ENCODE measurements at regions not wholly inside any gene's neighbourhood (a gene's known extent, or its start where the extent isn't known, plus 50 kb on each side); places are given as distances from the start of the nearest gene placed in this dataset.
"Not testable (repeated sequence)": the region's sequence is repeated elsewhere in the genome, so short reads cannot be mapped to it uniquely, and the experiment has no call there.

GRCh38 chr2:128514555-128514955 is 195.9 kb upstream of the HS6ST1 start:
- no peak overlapping the region for H3K4me3 ChIP-seq (ENCODE audit: low read length)
- TF ChIP-seq, protein P1, sequence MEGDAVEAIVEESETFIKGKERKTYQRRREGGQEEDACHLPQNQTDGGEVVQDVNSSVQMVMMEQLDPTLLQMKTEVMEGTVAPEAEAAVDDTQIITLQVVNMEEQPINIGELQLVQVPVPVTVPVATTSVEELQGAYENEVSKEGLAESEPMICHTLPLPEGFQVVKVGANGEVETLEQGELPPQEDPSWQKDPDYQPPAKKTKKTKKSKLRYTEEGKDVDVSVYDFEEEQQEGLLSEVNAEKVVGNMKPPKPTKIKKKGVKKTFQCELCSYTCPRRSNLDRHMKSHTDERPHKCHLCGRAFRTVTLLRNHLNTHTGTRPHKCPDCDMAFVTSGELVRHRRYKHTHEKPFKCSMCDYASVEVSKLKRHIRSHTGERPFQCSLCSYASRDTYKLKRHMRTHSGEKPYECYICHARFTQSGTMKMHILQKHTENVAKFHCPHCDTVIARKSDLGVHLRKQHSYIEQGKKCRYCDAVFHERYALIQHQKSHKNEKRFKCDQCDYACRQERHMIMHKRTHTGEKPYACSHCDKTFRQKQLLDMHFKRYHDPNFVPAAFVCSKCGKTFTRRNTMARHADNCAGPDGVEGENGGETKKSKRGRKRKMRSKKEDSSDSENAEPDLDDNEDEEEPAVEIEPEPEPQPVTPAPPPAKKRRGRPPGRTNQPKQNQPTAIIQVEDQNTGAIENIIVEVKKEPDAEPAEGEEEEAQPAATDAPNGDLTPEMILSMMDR (conservative IDR thresholded peaks at IDR 0.05; ENCODE audit: low read length) = no peak
- DNase-seq (ENCODE audit: low read depth) = no peak

DNA sequence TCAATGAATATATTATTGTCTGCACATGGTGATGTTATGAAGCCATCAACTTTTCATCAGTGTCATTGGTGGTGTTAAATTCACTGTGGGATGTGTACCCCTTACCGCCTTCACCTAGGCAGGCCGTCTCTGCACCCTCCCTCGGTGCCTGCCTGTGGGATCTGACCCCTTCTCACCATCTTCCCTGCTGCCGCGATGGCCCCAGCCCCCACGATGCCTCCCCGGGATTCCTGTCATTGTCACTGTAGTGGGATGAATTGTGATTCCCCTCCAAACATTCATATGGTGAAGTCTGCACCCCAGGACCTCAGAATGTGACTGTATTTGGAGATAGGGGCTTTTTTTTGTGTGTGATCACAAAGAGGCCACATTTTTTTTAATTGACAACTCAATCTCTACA is 198.3 kb upstream of the HS6ST1 start:
- no peak for DNase-seq (ENCODE audit: low read depth)
- TF ChIP-seq, protein P1 (conservative IDR thresholded peaks at IDR 0.05; ENCODE audit: low read length) = no peak
- no peak overlapping the region for H3K4me3 ChIP-seq (ENCODE audit: low read length)

DNA sequence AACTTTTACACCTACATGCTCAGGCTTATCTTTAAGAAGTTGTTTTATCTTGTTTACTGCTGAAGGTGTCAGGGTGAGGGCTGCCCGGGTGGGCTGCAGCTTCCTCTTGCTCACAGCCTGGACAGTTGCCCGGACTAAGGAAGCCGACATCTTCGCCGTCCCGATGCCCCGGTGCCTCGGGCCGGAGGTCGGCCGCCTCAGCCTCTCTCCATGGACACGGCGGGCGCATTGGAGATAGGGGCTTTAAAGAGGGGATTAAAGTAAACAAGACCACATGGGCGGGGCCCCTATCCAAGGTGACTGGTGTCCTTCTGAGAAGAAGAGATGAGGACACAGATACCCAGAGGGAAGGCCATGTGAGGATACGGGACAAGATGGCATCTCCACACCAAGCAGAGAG is 200.4 kb upstream of the HS6ST1 start:
- H3K4me3 ChIP-seq (ENCODE audit: low read length); DNase-seq (ENCODE audit: low read depth): not testable (repeated sequence)

GRCh38 chr2:128519517-128520215 is 201.0 kb upstream of the HS6ST1 start:
- H3K4me3 ChIP-seq (ENCODE audit: low read length) = no peak overlapping the region
- TF ChIP-seq, protein P1 (conservative IDR thresholded peaks at IDR 0.05; ENCODE audit: low read length) = no peak
- DNase-seq (ENCODE audit: low read depth) = no peak

DNA sequence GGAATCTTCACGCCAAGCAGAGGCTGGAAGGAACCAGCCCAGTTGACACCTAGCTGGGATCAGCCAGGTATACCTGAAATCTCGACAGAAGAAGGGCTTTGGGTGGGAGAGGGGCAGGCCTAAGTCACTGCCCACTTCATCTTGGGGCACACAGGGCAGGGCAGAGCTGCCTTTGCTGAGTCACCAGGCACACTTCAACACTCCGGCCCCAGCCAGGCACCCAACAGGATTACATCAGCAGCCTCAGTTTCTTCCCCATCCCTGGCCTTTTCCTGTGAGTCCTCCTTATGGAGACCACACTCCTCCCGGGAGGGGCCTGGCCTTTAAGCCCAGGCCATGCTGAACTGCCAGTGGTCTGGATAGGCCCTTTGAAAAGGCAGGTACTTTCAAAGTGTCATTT is 201.7 kb upstream of the HS6ST1 start:
- DNase-seq (ENCODE audit: low read depth) = no peak
- TF ChIP-seq, protein P1 (conservative IDR thresholded peaks at IDR 0.05; ENCODE audit: low read length) = no peak
- H3K4me3 ChIP-seq (ENCODE audit: low read length) = no peak overlapping the region

- TF ChIP-seq, protein P1 (conservative IDR thresholded peaks at IDR 0.05; ENCODE audit: low read length) = no peak
- H3K4me3 ChIP-seq (ENCODE audit: low read length) = no peak overlapping the region
- no peak for DNase-seq (ENCODE audit: low read depth)
These were observed 202.1 kb upstream of the HS6ST1 start for GRCh38 chr2:128520791-128521190.

- H3K4me3 ChIP-seq (ENCODE audit: low read length) = no peak overlapping the region
- no peak for DNase-seq (ENCODE audit: low read depth)
- TF ChIP-seq, protein P1 (conservative IDR thresholded peaks at IDR 0.05; ENCODE audit: low read length) = no peak
These were observed 202.8 kb upstream of the HS6ST1 start for GRCh38 chr2:128521482-128521881.

Measured in AG10803 (cell line).